Hepatocyte (in vitro differentiated cells): ENCODE measurements at regions not wholly inside any gene's neighbourhood (a gene's known extent, or its start where the extent isn't known, plus 50 kb on each side); places are given as distances from the start of the nearest gene placed in this dataset.

Experiments
- CTCF ChIP-seq: fragments of 200-600 bp; sonication (generic); IDR thresholded peaks from 2 replicates; pipeline ENCODE4 v1.5.1; 2016; ENCODE audit warnings: antibody characterized with exemption, mild to moderate bottlenecking; ENCODE audit not compliant: poor library complexity
- EZH2 ChIP-seq: fragments of 200-600 bp; sonication (generic); IDR thresholded peaks from 2 replicates; pipeline ENCODE4 v1.6.1; 2016; ENCODE audit warnings: antibody characterized with exemption, mild to moderate bottlenecking, borderline replicate concordance
- EZH2phosphoT487 ChIP-seq: fragments of 200-600 bp; sonication (generic); IDR thresholded peaks from one replicate; pipeline ENCODE4 v1.6.1; 2018; ENCODE audit warnings: antibody characterized with exemption, mild to moderate bottlenecking, low read depth, moderate library complexity; ENCODE audit not compliant: unreplicated experiment, severe bottlenecking

- TF ChIP-seq EZH2phosphoT487 (no peak), CTCF (no peak), EZH2 (no peak)
Measured at GRCh38 chr1:214848101-214848500, 234.4 kb upstream of the KCNK2 start.
